ENCODE measurements at regions not wholly inside any gene's neighbourhood (a gene's known extent, or its start where the extent isn't known, plus 50 kb on each side); places are given as distances from the start of the nearest gene placed in this dataset.

DNA sequence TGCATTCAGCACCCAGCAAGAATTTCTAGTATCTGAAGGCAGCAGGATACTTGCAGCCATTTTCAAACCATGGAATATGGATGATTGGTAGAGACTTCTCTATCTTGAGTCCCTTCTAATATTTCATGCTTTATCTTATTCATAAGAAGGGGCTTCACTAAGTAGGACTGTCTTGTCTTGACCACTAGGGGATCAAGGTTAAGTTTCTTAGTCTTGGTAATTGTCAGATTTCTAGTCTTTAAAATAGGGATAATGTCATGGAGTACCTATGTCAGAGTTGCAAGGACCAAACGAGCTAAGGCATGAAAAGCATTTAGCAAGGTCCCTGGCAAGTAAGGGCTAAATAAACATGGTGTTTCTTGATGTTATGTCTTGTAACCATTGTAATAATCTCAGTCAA lies 68.5 kb upstream of the ESR1 start:
- intact Hi-C loops (cut with DNase I) = no loop called here
- DNase-seq = no peak

GRCh38 chr6:151740820-151741219 lies 66.7 kb upstream of the ESR1 start:
- no peak for DNase-seq
- intact Hi-C loops (cut with DNase I) = no loop called here

GRCh38 chr6:151747896-151748295 lies 59.6 kb upstream of the ESR1 start:
- intact Hi-C loops (cut with DNase I) = no loop called here
- no peak for DNase-seq

GRCh38 chr6:151749341-151749740 lies 58.1 kb upstream of the ESR1 start:
- no peak for DNase-seq
- intact Hi-C loops (cut with DNase I) = no loop called here

GRCh38 chr6:151753581-151753980 lies 53.9 kb upstream of the ESR1 start:
- intact Hi-C loops (cut with DNase I) = no loop called here
- DNase-seq = no peak

DNA sequence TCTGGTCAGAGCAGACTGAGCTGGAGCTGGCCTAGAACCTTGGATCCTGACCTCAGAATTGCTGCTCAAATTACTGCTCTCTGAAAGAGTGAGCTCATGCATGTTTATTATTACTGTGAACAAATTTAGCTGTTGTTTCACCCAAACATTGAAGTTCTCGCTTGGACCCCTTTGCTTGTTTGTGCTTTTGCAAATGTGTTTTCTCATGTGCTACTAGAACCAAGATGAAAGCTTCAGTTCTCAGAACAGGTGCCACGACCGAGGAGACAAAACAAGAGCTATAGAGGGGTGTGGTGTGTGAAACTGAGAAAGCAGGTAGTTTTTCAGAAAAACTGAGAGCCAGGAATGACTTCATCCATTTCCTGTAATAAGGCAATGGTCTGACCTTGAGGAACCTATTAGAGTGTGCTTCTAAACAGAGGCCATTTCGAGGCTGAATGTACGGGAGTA lies 50.0 kb upstream of the ESR1 start:
- DNase-seq = no peak
- intact Hi-C loops (cut with DNase I) = no loop called here
